Endometrium (tissue), 2 donors: ENCODE measurements at regions not wholly inside any gene's neighbourhood (a gene's known extent, or its start where the extent isn't known, plus 50 kb on each side); places are given as distances from the start of the nearest gene placed in this dataset.
A peak's percentile ranks its signal among the peaks of the same experiment; 100 is the strongest.

Experiments used
- FAIRE-seq: peaks from 2 replicates; lab custom pipeline; 2012; peaks lifted over from hg19 to GRCh38; lab: Jason Lieb, UNC
- donor health status: control.
- donor health status: control.

GRCh38 chr14:53807542-53807941 is 149.1 kb downstream of the BMP4 start:
- no peak for FAIRE-seq

- no peak for FAIRE-seq
Observed at GRCh38 chr14:53807108-53807507, 149.5 kb downstream of the BMP4 start.

- no peak for FAIRE-seq
Observed at GRCh38 chr14:53796734-53797133, 159.9 kb downstream of the BMP4 start.

GRCh38 chr14:53793790-53794505 is 162.7 kb downstream of the BMP4 start:
- no peak for FAIRE-seq

- FAIRE-seq: no peak
Observed at GRCh38 chr14:53792909-53793308, 163.7 kb downstream of the BMP4 start.

- no peak for FAIRE-seq
Observed at GRCh38 chr14:53790731-53791500, 165.7 kb downstream of the BMP4 start.

GRCh38 chr14:53788566-53788965 is 168.1 kb downstream of the BMP4 start:
- FAIRE-seq: no peak

- FAIRE-seq: no peak
Observed at GRCh38 chr14:53786045-53786444, 170.6 kb downstream of the BMP4 start.

- FAIRE-seq: no peak
Observed at GRCh38 chr14:53784688-53785087, 171.9 kb downstream of the BMP4 start.

GRCh38 chr14:53783256-53783655 is 173.4 kb downstream of the BMP4 start:
- no peak for FAIRE-seq

- no peak for FAIRE-seq
Observed at GRCh38 chr14:53780051-53780555, 176.5 kb downstream of the BMP4 start.

GRCh38 chr14:53779301-53779700 is 177.3 kb downstream of the BMP4 start:
- FAIRE-seq: no peak

- no peak for FAIRE-seq
Observed at GRCh38 chr14:53778263-53778662, 178.4 kb downstream of the BMP4 start.

GRCh38 chr14:53772936-53773335 is 183.7 kb downstream of the BMP4 start:
- no peak for FAIRE-seq

GRCh38 chr14:53767566-53767965 is 189.1 kb downstream of the BMP4 start:
- FAIRE-seq: no peak

- FAIRE-seq: peak; percentile 79
Observed at GRCh38 chr14:53766601-53767000, 190.0 kb downstream of the BMP4 start.

- no peak for FAIRE-seq
Observed at GRCh38 chr14:53766106-53766505, 190.5 kb downstream of the BMP4 start.

GRCh38 chr14:53764846-53765245 is 191.8 kb downstream of the BMP4 start:
- FAIRE-seq: no peak

GRCh38 chr14:53758141-53758540 is 198.5 kb downstream of the BMP4 start:
- FAIRE-seq: no peak

GRCh38 chr14:53757732-53758131 is 198.9 kb downstream of the BMP4 start:
- no peak for FAIRE-seq

- FAIRE-seq: no peak
Observed at GRCh38 chr14:53751650-53752049, 205.0 kb downstream of the BMP4 start.

- FAIRE-seq: no peak
Observed at GRCh38 chr14:53748691-53749090, 207.9 kb downstream of the BMP4 start.

GRCh38 chr14:53744857-53745256 is 211.8 kb downstream of the BMP4 start:
- FAIRE-seq: no peak

GRCh38 chr14:53743371-53743770 is 213.3 kb downstream of the BMP4 start:
- FAIRE-seq: no peak
